Ovary (tissue), 3 donors: ENCODE measurements at regions not wholly inside any gene's neighbourhood (a gene's known extent, or its start where the extent isn't known, plus 50 kb on each side); places are given as distances from the start of the nearest gene placed in this dataset.

Source experiments
- POLR2A ChIP-seq: fragments of 450-650 bp; IDR thresholded peaks from one replicate; pipeline ENCODE4 v1.6.1; 2017; ENCODE audit warnings: antibody characterized with exemption, mild to moderate bottlenecking, moderate library complexity
- TF ChIP-seq, protein P1 (sequence below), 3 donors: fragments of 450-650 bp in 2 of 3; fragments of 200-600 bp in 1 of 3; IDR thresholded peaks; one replicate each; pipeline versions ENCODE4 v1.5.1 to v1.8.0; 2016 to 2022; ENCODE audit warnings: antibody characterized with exemption in 3 of 3, mild to moderate bottlenecking in 1 of 3
- donor health status: DM: no; HTN: no; CAD: no.

DNA sequence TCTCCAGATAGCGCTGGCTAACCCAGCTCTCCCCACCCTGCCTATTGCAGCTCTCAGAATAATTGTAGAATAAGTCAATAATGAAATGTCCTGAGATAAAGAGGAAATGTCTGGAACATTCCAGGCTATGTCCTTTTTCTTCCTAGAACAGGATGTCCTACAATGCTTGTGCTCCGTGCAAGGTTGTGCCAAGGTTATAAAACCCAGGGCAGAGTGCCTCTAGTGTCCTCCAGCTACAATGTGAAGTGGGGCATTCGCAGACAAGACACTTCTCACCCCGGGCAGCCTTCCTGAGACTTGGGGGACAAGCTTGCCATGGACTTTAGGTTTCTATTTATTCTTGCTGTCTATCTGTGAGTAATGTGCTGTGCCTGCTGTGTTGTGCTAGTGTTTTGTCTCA lies 900.6 kb downstream of the TUSC7 start:
- TF ChIP-seq, protein P1, sequence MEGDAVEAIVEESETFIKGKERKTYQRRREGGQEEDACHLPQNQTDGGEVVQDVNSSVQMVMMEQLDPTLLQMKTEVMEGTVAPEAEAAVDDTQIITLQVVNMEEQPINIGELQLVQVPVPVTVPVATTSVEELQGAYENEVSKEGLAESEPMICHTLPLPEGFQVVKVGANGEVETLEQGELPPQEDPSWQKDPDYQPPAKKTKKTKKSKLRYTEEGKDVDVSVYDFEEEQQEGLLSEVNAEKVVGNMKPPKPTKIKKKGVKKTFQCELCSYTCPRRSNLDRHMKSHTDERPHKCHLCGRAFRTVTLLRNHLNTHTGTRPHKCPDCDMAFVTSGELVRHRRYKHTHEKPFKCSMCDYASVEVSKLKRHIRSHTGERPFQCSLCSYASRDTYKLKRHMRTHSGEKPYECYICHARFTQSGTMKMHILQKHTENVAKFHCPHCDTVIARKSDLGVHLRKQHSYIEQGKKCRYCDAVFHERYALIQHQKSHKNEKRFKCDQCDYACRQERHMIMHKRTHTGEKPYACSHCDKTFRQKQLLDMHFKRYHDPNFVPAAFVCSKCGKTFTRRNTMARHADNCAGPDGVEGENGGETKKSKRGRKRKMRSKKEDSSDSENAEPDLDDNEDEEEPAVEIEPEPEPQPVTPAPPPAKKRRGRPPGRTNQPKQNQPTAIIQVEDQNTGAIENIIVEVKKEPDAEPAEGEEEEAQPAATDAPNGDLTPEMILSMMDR (IDR thresholded peaks at IDR 0.05): no peak
- no peak for TF ChIP-seq POLR2A
